HepG2 (cell line): ENCODE measurements at regions not wholly inside any gene's neighbourhood (a gene's known extent, or its start where the extent isn't known, plus 50 kb on each side); places are given as distances from the start of the nearest gene placed in this dataset.
A peak's percentile ranks its signal among the peaks of the same experiment; 100 is the strongest.

Experiments
- ATAC-seq: fragments of 200-7000 bp; cut with Tn5 transposase; 3 replicates; pipeline ENCODE4 v1.9.1; 2020; ENCODE audit warnings: mild to moderate bottlenecking, moderate library complexity
- BruUV-seq: library from RNA; stranded (reverse); fragments of 400-500 nt; replicated peaks from 2 replicates; lab custom pipeline; 2021; lab: Mats Ljungman, UMichigan
- CTCF ChIA-PET: fragments of 300-600 bp; formaldehyde crosslinking; extraction: SDS; loops from one replicate; lab custom pipeline; 2021; ENCODE audit warnings: low total read pairs, inconsistent platforms, low intra/inter-chr PET ratio; lab: Yijun Ruan, JAX
- POLR2A ChIA-PET: fragments of 350-600 bp; sonication (Branson Sonifier 250); formaldehyde crosslinking; loops from one replicate; lab custom pipeline; 2020; ENCODE audit warnings: antibody characterized with exemption, inconsistent platforms; lab: Yijun Ruan, JAX
- DNase-seq: peaks from one replicate; pipeline ENCODE4 v3.0.0-alpha.2; 2015; ENCODE audit warnings: low spot score
- FAIRE-seq: peaks from 3 replicates; lab custom pipeline; 2011; peaks lifted over from hg19 to GRCh38; lab: Jason Lieb, UNC
- H2AFZ ChIP-seq: one replicate; pipeline ENCODE4 v1.6.1; 2011; ENCODE audit warnings: low read length, inconsistent platforms
- H3K27ac ChIP-seq: fragments of 300-600 bp; 3 replicates; pipeline ENCODE4 v1.8.0; 2011; ENCODE audit warnings: mixed run types, mild to moderate bottlenecking, mixed read lengths, low read length, inconsistent platforms; ENCODE audit not compliant: insufficient read depth; ENCODE audit errors: extremely low read length
- H3K27me3 ChIP-seq, 2 experiments: fragments of 200-600 bp in 1 of 2; 2 replicates in 1 of 2; 3 replicates in 1 of 2; pipeline versions ENCODE4 v1.6.0 to v1.8.0; 2011; ENCODE audit warnings: low read length in 2 of 2, mild to moderate bottlenecking in 2 of 2, moderate library complexity in 2 of 2, inconsistent platforms in 1 of 2; ENCODE audit not compliant: insufficient read depth in 2 of 2, control insufficient read depth in 1 of 2
- H3K36me3 ChIP-seq, 2 experiments: fragments of 200-600 bp in 1 of 2; replicated peaks in 1 of 2; 2 replicates in 1 of 2; 3 replicates in 1 of 2; pipeline versions ENCODE4 v1.5.1 to v1.8.0; 2011; ENCODE audit warnings: low read length in 2 of 2, inconsistent platforms in 1 of 2; ENCODE audit not compliant: insufficient read depth in 2 of 2, control insufficient read depth in 1 of 2
- H3K4me1 ChIP-seq: 2 replicates; pipeline ENCODE4 v1.5.1; 2012; ENCODE audit warnings: low read length, inconsistent platforms; ENCODE audit not compliant: insufficient read depth
- H3K4me2 ChIP-seq: 2 replicates; pipeline ENCODE4 v1.6.0; 2011; ENCODE audit warnings: low read depth, low read length, inconsistent platforms
- H3K4me3 ChIP-seq, 3 experiments: fragments of 200-600 bp in 1 of 3; sonication (generic), shearing (Covaris generic) in 1 of 3; replicated peaks in 1 of 3; 2 replicates each; pipeline ENCODE4 v1.5.1; 2011 to 2016; ENCODE audit warnings: low read length in 3 of 3, inconsistent platforms in 2 of 3, low read depth in 2 of 3, mild to moderate bottlenecking in 2 of 3, control low read depth in 1 of 3, mixed read lengths in 1 of 3; ENCODE audit not compliant: insufficient read depth in 1 of 3
- H3K79me2 ChIP-seq: one replicate; pipeline ENCODE4 v1.6.1; 2011; ENCODE audit warnings: low read length, inconsistent platforms; ENCODE audit not compliant: insufficient read depth
- H3K9ac ChIP-seq: 2 replicates; pipeline ENCODE4 v1.6.0; 2011; ENCODE audit warnings: mild to moderate bottlenecking, low read depth, low read length, inconsistent platforms; ENCODE audit not compliant: insufficient read depth
- H3K9me3 ChIP-seq: 2 replicates; pipeline ENCODE4 v1.5.1; 2012; ENCODE audit warnings: mild to moderate bottlenecking, low read length
- H4K20me1 ChIP-seq: 2 replicates; pipeline ENCODE4 v1.6.0; 2011; ENCODE audit warnings: inconsistent platforms, mild to moderate bottlenecking, low read length, moderate library complexity; ENCODE audit not compliant: insufficient read depth
- MAFF ChIP-seq: IDR thresholded peaks from 2 replicates; pipeline ENCODE4 v1.6.1; 2011; ENCODE audit warnings: low read depth, low read length, improper control_type of control experiment
- MAFK ChIP-seq, 2 experiments: IDR thresholded peaks in 1 of 2; conservative IDR thresholded peaks in 1 of 2; 2 replicates each; pipeline ENCODE4 v1.6.1; 2011; ENCODE audit warnings: improper control_type of control experiment in 2 of 2, low read length in 2 of 2
- ZNF205 ChIP-seq: IDR thresholded peaks from 2 replicates; pipeline ENCODE4 v1.6.1; 2018; ENCODE audit warnings: missing biosample characterization, missing genetic modification reagents
- WGBS: methylation state at CpG from one replicate; pipeline ENCODE4 v1.1.6; 2017; ENCODE audit warnings: low lambda C conversion rate; 5-methylcytosine and 5-hydroxymethylcytosine counted together
- in situ Hi-C: cut with HindIII; loops from 2 replicates; pipeline ENCODE4 v1.10.0; 2017; ENCODE audit warnings: low pct_unique_long_range_greater_than_20kb; ENCODE audit not compliant: extremely low pct_ligation_motif_present
- intact Hi-C: fragments of 100-400 bp; cut with micrococcal nuclease; formaldehyde crosslinking; loops from one replicate; pipeline ENCODE4 v1.10.0; 2022; ENCODE audit not compliant: unreplicated experiment

GRCh38 chr6:149267513-149268043 is 49.9 kb upstream of the TAB2 start:
- Histone ChIP-seq H3K4me1 (no peaks in the 10 kb centered on the region), H3K9me3 (no peaks in the 10 kb centered on the region), H3K4me3 (no peak overlapping the region), H3K27me3 (peaks cover 0 to 45% of the 10 kb centered on the region in 2 experiments; a peak in 4 of 5 replicates), H4K20me1 (no peaks in the 10 kb centered on the region), H2AFZ (no peak overlapping the region), H3K9ac (no peak overlapping the region), H3K4me2 (no peak overlapping the region), H3K36me3 (no peaks in the 10 kb centered on the region), H3K79me2 (no peaks in the 10 kb centered on the region)
- ChIA-PET CTCF (no interaction called here), POLR2A (no interaction called here)
- FAIRE-seq (no peak), DNase-seq (no peak), ATAC-seq (no peak)
- WGBS = 41% methylated on average over 12 of the region's 12 CpGs
- in situ Hi-C loops (no loop called here), intact Hi-C loops (no loop called here)
- no TSS peak for BruUV-seq
- peak; percentile 64 for TF ChIP-seq MAFF
- TF ChIP-seq ZNF205 = no peak
- TF ChIP-seq MAFK (conservative IDR thresholded peaks at IDR 0.05 in 1 of 2, IDR thresholded peaks at IDR 0.05 in 1 of 2; ENCODE audit: low read length in 2 of 2) = peak; percentile 62 to 84; a peak in 3 of 4 replicates
- TF ChIP-seq, all 625 proteins: peak for 2
- H3K27ac ChIP-seq = no peak overlapping the region
